ENCODE measurements at regions not wholly inside any gene's neighbourhood (a gene's known extent, or its start where the extent isn't known, plus 50 kb on each side); places are given as distances from the start of the nearest gene placed in this dataset.

- TF ChIP-seq POLR2AphosphoS5 (IDR thresholded peaks at IDR 0.05) = no peak
- no peak for TF ChIP-seq CTCF (IDR thresholded peaks at IDR 0.05)
- no peak for TF ChIP-seq POLR2A (IDR thresholded peaks at IDR 0.05; ENCODE audit: low read depth)
Measured at GRCh38 chr14:101191721-101192660, 288.5 kb upstream of the RTL1 start.
